Right cardiac atrium (tissue), 5 donors: ENCODE measurements at regions not wholly inside any gene's neighbourhood (a gene's known extent, or its start where the extent isn't known, plus 50 kb on each side); places are given as distances from the start of the nearest gene placed in this dataset.
"Not testable (repeated sequence)": the region's sequence is repeated elsewhere in the genome, so short reads cannot be mapped to it uniquely, and the experiment has no call there.

ENCODE experiments used
- ATAC-seq, 2 donors: fragments of 200-7000 bp; cut with Tn5 transposase; one replicate each; pipeline versions ENCODE4 v1.8.0 to v1.9.1; 2020; ENCODE audit warnings: moderate library complexity in 2 of 2, mild to moderate bottlenecking in 1 of 2
- DNase-seq, 3 donors: peaks; one replicate each; pipeline ENCODE4 v3.0.0-alpha.2; 2020
- H3K27ac ChIP-seq: one replicate; pipeline ENCODE4 v1.5.1; 2013; ENCODE audit warnings: mild to moderate bottlenecking, low read length, control low read depth, moderate library complexity
- H3K27me3 ChIP-seq: one replicate; pipeline ENCODE4 v1.6.1; 2013; ENCODE audit not compliant: control insufficient read depth, insufficient read depth
- H3K4me1 ChIP-seq: one replicate; pipeline ENCODE4 v1.6.1; 2013; ENCODE audit warnings: low read length; ENCODE audit not compliant: control insufficient read depth, insufficient read depth
- H3K4me3 ChIP-seq: one replicate; pipeline ENCODE4 v1.5.1; 2013; ENCODE audit warnings: low read length, control low read depth
- H3K9me3 ChIP-seq: one replicate; pipeline ENCODE4 v1.6.1; 2013; ENCODE audit warnings: low read length; ENCODE audit not compliant: control insufficient read depth
- WGBS: extraction: QIAGEN DNeasy Blood & Tissue Kit; methylation state at CpG from one replicate; pipeline ENCODE4 v1.1.7; 2013; 5-methylcytosine and 5-hydroxymethylcytosine counted together
- intact Hi-C, 4 donors: fragments of 100-400 bp; cut with DNase I; formaldehyde crosslinking; loops; one replicate each; pipeline versions ENCODE4 v1.11.0 to v1.14.0; 2022 to 2023
- donor health status: healthy with polysubstance abuse.
- donor health status: DM: no; HTN: yes; CAD: no.
- donor health status: DM: no; HTN: no; CAD: no.
- donor health status: DM: no; HTN: yes; CAD: no; lungs with severe emphysema.
- donor health status: DM: yes; HTN: yes; CAD: no.

- ATAC-seq (no peak), DNase-seq (no peak)
- WGBS: 63% methylated on average over 5 of the region's 5 CpGs
- Histone ChIP-seq H3K4me1 (no peaks in the 10 kb centered on the region), H3K9me3 (no peaks in the 10 kb centered on the region), H3K27ac (no peak overlapping the region), H3K27me3 (no peaks in the 10 kb centered on the region), H3K4me3 (no peak overlapping the region)
- intact Hi-C loops: loop anchor here in 3 of 4 donors (10.0 kb wide), 3 partner anchors 128 to 148 kb away; no protein-coding TSS in a partner anchor
Observed at GRCh38 chr9:88596376-88596775, 61.4 kb downstream of the NXNL2 start.

GRCh38 chr9:88604836-88605511 lies 70.0 kb downstream of the NXNL2 start:
- H3K27me3 ChIP-seq: no peaks in the 10 kb centered on the region
- no peak overlapping the region for H3K4me3 ChIP-seq
- H3K9me3 ChIP-seq: no peaks in the 10 kb centered on the region
- ATAC-seq (peak; percentile 79 to 84), DNase-seq (no peak)
- H3K27ac ChIP-seq: no peak overlapping the region
- WGBS: 43% methylated on average over 3 of the region's 3 CpGs
- peaks cover 2% of the 10 kb centered on the region for H3K4me1 ChIP-seq
- intact Hi-C loops: no loop called here

- peaks cover 2% of the 10 kb centered on the region for H3K4me1 ChIP-seq
- DNase-seq (no peak), ATAC-seq (peak; percentile 57 to 75)
- intact Hi-C loops: no loop called here
- H3K27me3 ChIP-seq: no peaks in the 10 kb centered on the region
- H3K9me3 ChIP-seq: no peaks in the 10 kb centered on the region
- no peak overlapping the region for H3K4me3 ChIP-seq
- no peak overlapping the region for H3K27ac ChIP-seq
- WGBS: 32% methylated on average over 8 of the region's 8 CpGs
Observed at GRCh38 chr9:88605512-88606362, 70.8 kb downstream of the NXNL2 start.

- no peak for DNase-seq
- H3K4me1 ChIP-seq: no peaks in the 10 kb centered on the region
- 78% methylated on average over 3 of the region's 3 CpGs for WGBS
- H3K9me3 ChIP-seq: peaks cover 3% of the 10 kb centered on the region
- no peak overlapping the region for H3K27ac ChIP-seq
- no peak overlapping the region for H3K4me3 ChIP-seq
- no peaks in the 10 kb centered on the region for H3K27me3 ChIP-seq
- no peak for ATAC-seq
- intact Hi-C loops: no loop called here
Observed at GRCh38 chr9:88614359-88614758, 79.4 kb downstream of the NXNL2 start.

GRCh38 chr9:88623698-88624097 lies 88.7 kb downstream of the NXNL2 start:
- Histone ChIP-seq H3K9me3 (no peaks in the 10 kb centered on the region), H3K27me3 (no peaks in the 10 kb centered on the region), H3K27ac (no peak overlapping the region), H3K4me3 (no peak overlapping the region), H3K4me1 (no peaks in the 10 kb centered on the region)
- DNase-seq (no peak), ATAC-seq (no peak)
- intact Hi-C loops: no loop called here

- 65% methylated on average over 2 of the region's 2 CpGs for WGBS
- H3K27ac ChIP-seq: no peak overlapping the region
Observed at GRCh38 chr9:88628114-88628513, 93.1 kb downstream of the NXNL2 start.

GRCh38 chr9:88628811-88629210 lies 93.8 kb downstream of the NXNL2 start:
- Histone ChIP-seq H3K27ac (no peak overlapping the region), H3K27me3 (no peaks in the 10 kb centered on the region), H3K4me1 (no peaks in the 10 kb centered on the region), H3K4me3 (no peak overlapping the region), H3K9me3 (no peaks in the 10 kb centered on the region)
- intact Hi-C loops: no loop called here
- no peak for DNase-seq
- no peak for ATAC-seq

More at GRCh38 chr9:88628114-88628513, 93.1 kb downstream of the NXNL2 start:
- intact Hi-C loops: no loop called here
- no peak overlapping the region for H3K4me3 ChIP-seq
- H3K9me3 ChIP-seq: no peaks in the 10 kb centered on the region
- no peaks in the 10 kb centered on the region for H3K27me3 ChIP-seq
- H3K4me1 ChIP-seq: no peaks in the 10 kb centered on the region
- DNase-seq: no peak
- ATAC-seq: no peak

GRCh38 chr9:88630574-88630973 lies 95.6 kb downstream of the NXNL2 start:
- H3K9me3 ChIP-seq, DNase-seq, H3K4me1 ChIP-seq, intact Hi-C loops, H3K4me3 ChIP-seq, H3K27me3 ChIP-seq, ATAC-seq, H3K27ac ChIP-seq: not testable (repeated sequence)
- WGBS: 69% methylated on average over 3 of the region's 3 CpGs

- Histone ChIP-seq H3K4me3 (no peak overlapping the region), H3K4me1 (no peaks in the 10 kb centered on the region), H3K9me3 (no peaks in the 10 kb centered on the region), H3K27ac (no peak overlapping the region), H3K27me3 (no peaks in the 10 kb centered on the region)
- DNase-seq (no peak), ATAC-seq (no peak)
- intact Hi-C loops: no loop called here
Observed at GRCh38 chr9:88635151-88635550, 100.2 kb downstream of the NXNL2 start.

- DNase-seq (no peak), ATAC-seq (no peak)
- no peak overlapping the region for H3K27ac ChIP-seq
- no peak overlapping the region for H3K4me3 ChIP-seq
- WGBS: 71% methylated on average over 4 of the region's 4 CpGs
- no peaks in the 10 kb centered on the region for H3K9me3 ChIP-seq
- H3K4me1 ChIP-seq: no peaks in the 10 kb centered on the region
- no peaks in the 10 kb centered on the region for H3K27me3 ChIP-seq
- intact Hi-C loops: no loop called here
Observed at GRCh38 chr9:88641456-88642240, 106.7 kb downstream of the NXNL2 start.

- Histone ChIP-seq H3K4me3 (no peak overlapping the region), H3K9me3 (no peaks in the 10 kb centered on the region), H3K27ac (no peak overlapping the region), H3K27me3 (no peaks in the 10 kb centered on the region), H3K4me1 (no peaks in the 10 kb centered on the region)
- DNase-seq (no peak), ATAC-seq (no peak)
- intact Hi-C loops: no loop called here
Observed at GRCh38 chr9:88642336-88642735, 107.4 kb downstream of the NXNL2 start.
